Neural progenitor cell (in vitro differentiated cells): ENCODE measurements at regions not wholly inside any gene's neighbourhood (a gene's known extent, or its start where the extent isn't known, plus 50 kb on each side); places are given as distances from the start of the nearest gene placed in this dataset.

Experiments
- DNase-seq: peaks from one replicate; pipeline ENCODE4 v3.0.0-alpha.2; 2016; ENCODE audit warnings: low spot score
- H2AFZ ChIP-seq: fragments of 200-600 bp; sonication (generic); replicated peaks from 2 replicates; pipeline ENCODE4 v1.6.1; 2016; ENCODE audit warnings: antibody characterized with exemption
- H3F3A ChIP-seq: fragments of 200-600 bp; sonication (generic); 2 replicates; pipeline ENCODE4 v1.6.1; 2016; ENCODE audit warnings: antibody characterized with exemption, low read depth
- H3K27ac ChIP-seq: fragments of 200-600 bp; sonication (generic); 2 replicates; pipeline ENCODE4 v1.5.1; 2016; ENCODE audit warnings: mild to moderate bottlenecking
- H3K27me3 ChIP-seq: fragments of 200-600 bp; sonication (generic); 2 replicates; pipeline ENCODE4 v1.6.1; 2016; ENCODE audit warnings: mild to moderate bottlenecking, moderate library complexity
- H3K36me3 ChIP-seq: fragments of 200-600 bp; sonication (generic); 2 replicates; pipeline ENCODE4 v1.5.1; 2016
- H3K4me1 ChIP-seq: fragments of 200-600 bp; sonication (generic); 2 replicates; pipeline ENCODE4 v1.6.1; 2016; ENCODE audit warnings: mixed run types
- H3K4me2 ChIP-seq: fragments of 200-600 bp; sonication (generic); 2 replicates; pipeline ENCODE4 v1.6.1; 2016
- H3K4me3 ChIP-seq: fragments of 200-600 bp; sonication (generic); 2 replicates; pipeline ENCODE4 v1.5.1; 2016
- H3K79me2 ChIP-seq: fragments of 200-600 bp; sonication (generic); 2 replicates; pipeline ENCODE4 v1.6.1; 2016; ENCODE audit warnings: low read depth
- H3K9ac ChIP-seq: fragments of 200-600 bp; sonication (generic); 2 replicates; pipeline ENCODE4 v1.6.1; 2016
- H3K9me3 ChIP-seq: fragments of 200-600 bp; sonication (generic); 2 replicates; pipeline ENCODE4 v1.5.1; 2016; ENCODE audit warnings: low read depth
- H4K20me1 ChIP-seq: fragments of 200-600 bp; sonication (generic); 2 replicates; pipeline ENCODE4 v1.6.1; 2016; ENCODE audit warnings: low read depth
- H3K27ac Mint-ChIP-seq: 3 replicates; pipeline ENCODE4 v1.8.0; 2021; ENCODE audit warnings: mixed read lengths
- H3K27me3 Mint-ChIP-seq: 2 replicates; pipeline ENCODE4 v1.8.0; 2022; ENCODE audit warnings: low read depth, mild to moderate bottlenecking, inconsistent platforms, moderate library complexity, mixed read lengths; ENCODE audit not compliant: insufficient read depth
- H3K36me3 Mint-ChIP-seq: 3 replicates; pipeline ENCODE4 v1.8.0; 2021; ENCODE audit warnings: mixed read lengths
- H3K4me1 Mint-ChIP-seq: 3 replicates; pipeline ENCODE4 v1.8.0; 2021; ENCODE audit warnings: mixed read lengths
- H3K4me3 Mint-ChIP-seq: 3 replicates; pipeline ENCODE4 v1.8.0; 2021; ENCODE audit warnings: mild to moderate bottlenecking, moderate library complexity, mixed read lengths
- H3K9me3 Mint-ChIP-seq: 3 replicates; pipeline ENCODE4 v1.8.0; 2020; ENCODE audit warnings: mixed read lengths
- EZH2 ChIP-seq: fragments of 200-600 bp; sonication (generic); IDR thresholded peaks from 2 replicates; pipeline ENCODE4 v1.6.1; 2017; ENCODE audit warnings: antibody characterized with exemption, mild to moderate bottlenecking, moderate library complexity
- EZH2phosphoT487 ChIP-seq: fragments of 200-600 bp; sonication (generic); IDR thresholded peaks from 2 replicates; pipeline ENCODE4 v1.6.1; 2017; ENCODE audit warnings: antibody characterized with exemption
- TF ChIP-seq, protein P1 (sequence below): fragments of 200-600 bp; sonication (generic); IDR thresholded peaks from 2 replicates; pipeline ENCODE4 v1.5.1; 2017; ENCODE audit warnings: antibody characterized with exemption, mild to moderate bottlenecking

DNA sequence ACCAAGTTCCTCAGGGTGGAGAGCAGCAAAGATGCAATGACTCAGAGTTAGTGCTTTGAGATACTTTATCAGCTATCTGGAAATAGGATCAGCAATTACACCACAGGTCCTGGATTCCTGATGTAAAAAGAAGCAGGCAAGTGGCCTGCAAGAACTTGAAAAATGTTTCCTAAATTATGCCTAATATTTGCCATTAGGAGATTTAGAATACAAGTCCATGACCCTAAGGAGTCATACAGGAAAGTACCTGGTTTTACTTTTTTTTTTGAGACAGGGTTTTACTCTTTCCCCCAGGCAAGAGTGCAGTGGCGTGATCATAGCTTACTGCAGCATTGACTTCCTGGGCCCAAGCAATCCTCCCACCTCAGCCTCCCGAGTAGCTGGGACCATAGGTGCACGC lies 78.8 kb upstream of the CRBN start:
- no peaks in the 10 kb centered on the region for H3K4me1 Mint-ChIP-seq
- no peak overlapping the region for H3K4me3 Mint-ChIP-seq
- Histone ChIP-seq H3K27me3 (no peaks in the 10 kb centered on the region), H2AFZ (no peak overlapping the region), H3K79me2 (no peaks in the 10 kb centered on the region), H3K27ac (no peak overlapping the region), H3K4me1 (no peaks in the 10 kb centered on the region), H3K9ac (no peak overlapping the region), H3K36me3 (no peaks in the 10 kb centered on the region), H3K9me3 (no peaks in the 10 kb centered on the region), H3F3A (no peaks in the 10 kb centered on the region), H4K20me1 (no peaks in the 10 kb centered on the region), H3K4me3 (no peak overlapping the region), H3K4me2 (no peak overlapping the region)
- peaks cover 5% of the 10 kb centered on the region for H3K9me3 Mint-ChIP-seq
- no peak for DNase-seq
- no peak for TF ChIP-seq EZH2
- TF ChIP-seq EZH2phosphoT487, result no peak
- TF ChIP-seq, protein P1, sequence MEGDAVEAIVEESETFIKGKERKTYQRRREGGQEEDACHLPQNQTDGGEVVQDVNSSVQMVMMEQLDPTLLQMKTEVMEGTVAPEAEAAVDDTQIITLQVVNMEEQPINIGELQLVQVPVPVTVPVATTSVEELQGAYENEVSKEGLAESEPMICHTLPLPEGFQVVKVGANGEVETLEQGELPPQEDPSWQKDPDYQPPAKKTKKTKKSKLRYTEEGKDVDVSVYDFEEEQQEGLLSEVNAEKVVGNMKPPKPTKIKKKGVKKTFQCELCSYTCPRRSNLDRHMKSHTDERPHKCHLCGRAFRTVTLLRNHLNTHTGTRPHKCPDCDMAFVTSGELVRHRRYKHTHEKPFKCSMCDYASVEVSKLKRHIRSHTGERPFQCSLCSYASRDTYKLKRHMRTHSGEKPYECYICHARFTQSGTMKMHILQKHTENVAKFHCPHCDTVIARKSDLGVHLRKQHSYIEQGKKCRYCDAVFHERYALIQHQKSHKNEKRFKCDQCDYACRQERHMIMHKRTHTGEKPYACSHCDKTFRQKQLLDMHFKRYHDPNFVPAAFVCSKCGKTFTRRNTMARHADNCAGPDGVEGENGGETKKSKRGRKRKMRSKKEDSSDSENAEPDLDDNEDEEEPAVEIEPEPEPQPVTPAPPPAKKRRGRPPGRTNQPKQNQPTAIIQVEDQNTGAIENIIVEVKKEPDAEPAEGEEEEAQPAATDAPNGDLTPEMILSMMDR, result no peak
- H3K36me3 Mint-ChIP-seq, result no peaks in the 10 kb centered on the region
- no peak overlapping the region for H3K27ac Mint-ChIP-seq
- H3K27me3 Mint-ChIP-seq, result no peaks in the 10 kb centered on the region

DNA sequence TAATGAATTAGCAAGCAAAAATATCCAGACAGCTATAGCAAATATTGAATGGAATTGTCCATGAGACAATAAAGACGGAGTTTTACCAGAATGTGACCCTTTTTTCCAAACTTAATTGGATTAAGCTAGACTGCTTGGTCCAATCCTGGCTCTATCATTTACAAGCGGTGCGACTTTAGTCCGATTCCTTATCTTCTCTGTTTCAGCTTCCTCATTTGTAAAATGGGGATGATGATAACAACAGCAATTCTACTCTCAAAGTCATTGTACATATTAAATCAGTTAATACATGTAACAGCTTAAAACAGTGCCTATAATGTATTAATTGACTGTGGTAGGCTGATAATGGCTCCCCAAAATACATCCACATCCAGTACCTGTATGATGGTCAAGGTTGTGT lies 62.1 kb upstream of the CRBN start:
- Histone ChIP-seq H3K9ac (no peak overlapping the region), H3K4me1 (no peaks in the 10 kb centered on the region), H3K36me3 (no peaks in the 10 kb centered on the region), H2AFZ (no peak overlapping the region), H3K4me3 (no peak overlapping the region), H3K9me3 (no peaks in the 10 kb centered on the region), H3K79me2 (no peaks in the 10 kb centered on the region), H3K27me3 (no peaks in the 10 kb centered on the region), H4K20me1 (no peaks in the 10 kb centered on the region), H3F3A (no peaks in the 10 kb centered on the region), H3K27ac (no peak overlapping the region), H3K4me2 (no peak overlapping the region)
- no peak for TF ChIP-seq EZH2
- TF ChIP-seq, protein P1, result no peak
- TF ChIP-seq EZH2phosphoT487, result no peak
- H3K36me3 Mint-ChIP-seq, result no peaks in the 10 kb centered on the region
- no peak overlapping the region for H3K4me3 Mint-ChIP-seq
- H3K27me3 Mint-ChIP-seq, result peaks cover 8% of the 10 kb centered on the region
- H3K27ac Mint-ChIP-seq, result no peak overlapping the region
- H3K9me3 Mint-ChIP-seq, result no peaks in the 10 kb centered on the region
- DNase-seq, result no peak
- no peaks in the 10 kb centered on the region for H3K4me1 Mint-ChIP-seq

DNA sequence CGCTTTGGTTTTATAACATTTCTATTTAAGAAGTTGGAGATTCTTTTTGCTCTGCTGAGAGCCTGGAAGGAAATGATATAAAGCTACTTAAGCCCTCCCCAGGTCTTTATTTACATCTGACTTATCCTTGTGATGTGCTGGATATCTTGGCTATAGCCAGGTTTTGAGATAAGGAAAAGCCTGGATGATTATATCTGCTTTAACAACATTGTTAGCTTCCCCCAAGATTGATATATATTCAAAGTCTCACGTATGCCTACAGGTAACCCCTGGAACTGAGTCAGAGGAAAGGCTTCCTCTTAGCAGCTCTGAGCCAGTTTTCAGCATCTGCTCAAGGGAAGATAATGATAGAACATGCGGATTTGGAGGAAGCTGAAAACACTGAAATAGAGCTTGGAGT lies 61.5 kb upstream of the CRBN start:
- Histone ChIP-seq H3K27me3 (no peaks in the 10 kb centered on the region), H3K4me1 (no peaks in the 10 kb centered on the region), H3K4me3 (no peak overlapping the region), H3K9ac (no peak overlapping the region), H3K4me2 (no peak overlapping the region), H3F3A (no peaks in the 10 kb centered on the region), H4K20me1 (no peaks in the 10 kb centered on the region), H3K36me3 (no peaks in the 10 kb centered on the region), H3K79me2 (no peaks in the 10 kb centered on the region), H3K9me3 (no peaks in the 10 kb centered on the region), H2AFZ (no peak overlapping the region), H3K27ac (no peak overlapping the region)
- Mint-ChIP-seq H3K36me3 (no peaks in the 10 kb centered on the region), H3K27ac (no peak overlapping the region), H3K4me3 (no peak overlapping the region), H3K9me3 (no peaks in the 10 kb centered on the region), H3K27me3 (peaks cover 8% of the 10 kb centered on the region), H3K4me1 (no peaks in the 10 kb centered on the region)
- TF ChIP-seq EZH2, result no peak
- TF ChIP-seq, protein P1, result no peak
- no peak for TF ChIP-seq EZH2phosphoT487
- no peak for DNase-seq

DNA sequence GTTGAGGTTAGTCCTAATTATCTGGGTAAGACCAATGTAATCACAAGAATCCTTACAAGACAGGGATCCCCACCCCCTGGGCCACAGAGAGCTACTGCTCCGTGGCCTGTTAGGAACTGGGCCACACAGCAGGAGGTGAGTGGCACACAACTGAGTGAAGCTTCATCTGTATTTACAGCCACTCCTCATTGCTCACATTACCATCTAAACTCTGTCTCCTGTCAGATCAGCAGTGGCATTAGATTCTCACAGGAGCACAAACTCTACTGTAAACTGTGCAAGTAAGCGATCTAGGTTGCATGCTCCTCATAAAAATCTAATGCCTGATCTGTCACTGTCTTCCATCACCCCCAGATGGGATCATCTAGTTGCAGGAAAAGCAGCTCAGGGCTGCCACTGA lies 58.5 kb upstream of the CRBN start:
- Histone ChIP-seq H3K4me1 (no peaks in the 10 kb centered on the region), H3K27me3 (no peaks in the 10 kb centered on the region), H3K4me3 (no peak overlapping the region), H3K36me3 (no peaks in the 10 kb centered on the region), H3K79me2 (no peaks in the 10 kb centered on the region), H2AFZ (no peak overlapping the region), H3K9ac (no peak overlapping the region), H3K9me3 (peaks cover 5% of the 10 kb centered on the region), H3K4me2 (no peak overlapping the region), H4K20me1 (no peaks in the 10 kb centered on the region), H3F3A (no peaks in the 10 kb centered on the region), H3K27ac (no peak overlapping the region)
- DNase-seq, result no peak
- Mint-ChIP-seq H3K36me3 (no peaks in the 10 kb centered on the region), H3K4me1 (no peaks in the 10 kb centered on the region), H3K27me3 (peaks cover 8% of the 10 kb centered on the region), H3K9me3 (peaks cover 11% of the 10 kb centered on the region), H3K4me3 (no peak overlapping the region), H3K27ac (no peak overlapping the region)
- no peak for TF ChIP-seq EZH2
- TF ChIP-seq EZH2phosphoT487, result no peak
- TF ChIP-seq, protein P1, result no peak
